GM18907 (cell line): ENCODE measurements at regions not wholly inside any gene's neighbourhood (a gene's known extent, or its start where the extent isn't known, plus 50 kb on each side); places are given as distances from the start of the nearest gene placed in this dataset.

ENCODE experiments used
- ATAC-seq: cut with Tn5 transposase; IDR thresholded peaks from one replicate; pipeline ENCODE4 v1.9.1; 2021; ENCODE audit warnings: mild to moderate bottlenecking, moderate library complexity; ENCODE audit not compliant: unreplicated experiment

- ATAC-seq = no peak
Observed at GRCh38 chr21:35337573-35337972, 288.5 kb upstream of the RUNX1 start.

GRCh38 chr21:35336534-35336933 lies 287.4 kb upstream of the RUNX1 start:
- ATAC-seq = no peak

GRCh38 chr21:35335951-35336446 lies 286.9 kb upstream of the RUNX1 start:
- no peak for ATAC-seq

GRCh38 chr21:35333831-35334618 lies 284.9 kb upstream of the RUNX1 start:
- no peak for ATAC-seq

- ATAC-seq = no peak
Observed at GRCh38 chr21:35332841-35333426, 283.8 kb upstream of the RUNX1 start.

- ATAC-seq = no peak
Observed at GRCh38 chr21:35329940-35330660, 281.0 kb upstream of the RUNX1 start.

GRCh38 chr21:35328856-35329455 lies 279.9 kb upstream of the RUNX1 start:
- no peak for ATAC-seq

- ATAC-seq = no peak
Observed at GRCh38 chr21:35326677-35327076, 277.6 kb upstream of the RUNX1 start.

GRCh38 chr21:35325953-35326352 lies 276.9 kb upstream of the RUNX1 start:
- ATAC-seq = no peak

GRCh38 chr21:35324372-35325220 lies 275.5 kb upstream of the RUNX1 start:
- ATAC-seq = no peak

GRCh38 chr21:35323947-35324346 lies 274.8 kb upstream of the RUNX1 start:
- ATAC-seq = no peak

GRCh38 chr21:35321322-35322200 lies 272.5 kb upstream of the RUNX1 start:
- ATAC-seq = no peak

GRCh38 chr21:35319684-35320283 lies 270.7 kb upstream of the RUNX1 start:
- ATAC-seq = no peak

- no peak for ATAC-seq
Observed at GRCh38 chr21:35316933-35317332, 267.8 kb upstream of the RUNX1 start.

- no peak for ATAC-seq
Observed at GRCh38 chr21:35316456-35316855, 267.4 kb upstream of the RUNX1 start.

- ATAC-seq = no peak
Observed at GRCh38 chr21:35314857-35315582, 265.9 kb upstream of the RUNX1 start.

GRCh38 chr21:35311985-35312384 lies 262.9 kb upstream of the RUNX1 start:
- no peak for ATAC-seq

- ATAC-seq = no peak
Observed at GRCh38 chr21:35309316-35309715, 260.2 kb upstream of the RUNX1 start.
